HEK293 (cell line): ENCODE measurements at regions not wholly inside any gene's neighbourhood (a gene's known extent, or its start where the extent isn't known, plus 50 kb on each side); places are given as distances from the start of the nearest gene placed in this dataset.

Source experiments
- IKZF3 ChIP-seq: fragments of 450-650 bp; IDR thresholded peaks from 2 replicates; pipeline ENCODE4 v1.5.0; 2018; ENCODE audit warnings: missing biosample characterization, mild to moderate bottlenecking, missing genetic modification characterization, moderate library complexity
- MZF1 ChIP-seq: fragments of 450-650 bp; formaldehyde crosslinking; IDR thresholded peaks from 2 replicates; pipeline ENCODE4 v1.5.1; 2017; ENCODE audit warnings: missing biosample characterization, missing genetic modification characterization, borderline replicate concordance
- PRDM10 ChIP-seq: fragments of 450-650 bp; formaldehyde crosslinking; IDR thresholded peaks from 2 replicates; pipeline ENCODE4 v1.5.1; 2016; ENCODE audit warnings: missing biosample characterization, missing genetic modification characterization
- REST ChIP-seq: fragments of 450-650 bp; formaldehyde crosslinking; IDR thresholded peaks from 2 replicates; pipeline ENCODE4 v1.5.1; 2016; ENCODE audit warnings: missing biosample characterization, missing genetic modification characterization
- SP2 ChIP-seq: fragments of 450-650 bp; formaldehyde crosslinking; IDR thresholded peaks from 2 replicates; pipeline ENCODE4 v1.5.1; 2016; ENCODE audit warnings: missing biosample characterization, missing genetic modification characterization
- YY2 ChIP-seq: fragments of 450-650 bp; formaldehyde crosslinking; IDR thresholded peaks from 2 replicates; pipeline ENCODE4 v1.5.1; 2016; ENCODE audit warnings: missing biosample characterization, missing genetic modification characterization
- ZBTB20 ChIP-seq: fragments of 450-650 bp; formaldehyde crosslinking; IDR thresholded peaks from 2 replicates; pipeline ENCODE4 v1.5.1; 2016; ENCODE audit warnings: missing biosample characterization, missing genetic modification characterization
- ZBTB26 ChIP-seq: fragments of 450-650 bp; formaldehyde crosslinking; optimal IDR thresholded peaks from 2 replicates; pipeline ENCODE3; 2016; ENCODE audit warnings: missing biosample characterization, mild to moderate bottlenecking, missing genetic modification characterization
- ZBTB6 ChIP-seq: fragments of 450-650 bp; formaldehyde crosslinking; IDR thresholded peaks from 2 replicates; pipeline ENCODE4 v1.5.1; 2017; ENCODE audit warnings: missing biosample characterization, missing genetic modification characterization
- ZFP37 ChIP-seq: fragments of 450-650 bp; formaldehyde crosslinking; IDR thresholded peaks from 2 replicates; pipeline ENCODE4 v1.5.1; 2016; ENCODE audit warnings: missing biosample characterization, missing genetic modification characterization
- ZFP69B ChIP-seq: fragments of 450-650 bp; formaldehyde crosslinking; IDR thresholded peaks from 2 replicates; pipeline ENCODE4 v1.5.1; 2016; ENCODE audit warnings: missing biosample characterization, missing genetic modification characterization
- ZNF394 ChIP-seq: fragments of 450-650 bp; formaldehyde crosslinking; IDR thresholded peaks from 2 replicates; pipeline ENCODE4 v1.5.1; 2016; ENCODE audit warnings: missing biosample characterization, missing genetic modification characterization, mild to moderate bottlenecking, moderate library complexity, borderline replicate concordance
- ZNF660 ChIP-seq: fragments of 450-650 bp; IDR thresholded peaks from 2 replicates; pipeline ENCODE4 v1.5.1; 2018; ENCODE audit warnings: missing biosample characterization, mild to moderate bottlenecking, missing genetic modification characterization
- ZNF692 ChIP-seq: fragments of 450-650 bp; formaldehyde crosslinking; IDR thresholded peaks from 2 replicates; pipeline ENCODE4 v1.5.1; 2016; ENCODE audit warnings: missing biosample characterization, missing genetic modification characterization
- ZSCAN30 ChIP-seq: fragments of 450-650 bp; IDR thresholded peaks from 2 replicates; pipeline ENCODE4 v1.5.1; 2018; ENCODE audit warnings: missing biosample characterization, mild to moderate bottlenecking, missing genetic modification characterization, moderate library complexity

- TF ChIP-seq ZBTB26 (tag by site-specific recombination) (peak; percentile 56), ZFP37 (0 out of 2 replicates have a peak, but pooled peaks have one; percentile 50), ZNF692 (peak; percentile 91), IKZF3 (tag by site-specific recombination) (0 out of 2 replicates have a peak, but pooled peaks have one; percentile 19), MZF1 (tag by site-specific recombination) (0 out of 2 replicates have a peak, but pooled peaks have one; percentile 71), ZNF660 (tag by site-specific recombination) (0 out of 2 replicates have a peak, but pooled peaks have one; percentile 26), ZSCAN30 (tag by site-specific recombination) (peak; percentile 53; the same call in 1 of the 2 replicates), REST (tag by site-specific recombination) (0 out of 2 replicates have a peak, but pooled peaks have one; percentile 29), ZBTB20 (tag by site-specific recombination) (peak; percentile 78; the same call in 1 of the 2 replicates), YY2 (tag by site-specific recombination) (peak; percentile 76), ZFP69B (tag by site-specific recombination) (peak; percentile 44; the same call in 1 of the 2 replicates), PRDM10 (tag by site-specific recombination) (peak; percentile 60), ZBTB6 (tag by site-specific recombination) (peak; percentile 90), SP2 (tag by site-specific recombination) (peak; percentile 75), ZNF394 (tag by site-specific recombination) (0 out of 2 replicates have a peak, but pooled peaks have one; percentile 15)
- TF ChIP-seq, all 188 proteins: peak for 42; not testable (repeated sequence) for 146
These were observed 141.1 kb downstream of the SLCO4C1 start (continued) for GRCh38 chr5:102154791-102155605.
